GM21367 (cell line): ENCODE measurements at regions not wholly inside any gene's neighbourhood (a gene's known extent, or its start where the extent isn't known, plus 50 kb on each side); places are given as distances from the start of the nearest gene placed in this dataset.
"Not testable (repeated sequence)": the region's sequence is repeated elsewhere in the genome, so short reads cannot be mapped to it uniquely, and the experiment has no call there.

Experiments used
- ATAC-seq: cut with Tn5 transposase; IDR thresholded peaks from one replicate; pipeline ENCODE4 v1.9.1; 2021; ENCODE audit not compliant: unreplicated experiment

GRCh38 chr9:113739605-113740507 is 136.3 kb upstream of the ZNF618 start:
- ATAC-seq: not testable (repeated sequence)

GRCh38 chr9:113740508-113741500 is 135.3 kb upstream of the ZNF618 start:
- not testable (repeated sequence) for ATAC-seq

DNA sequence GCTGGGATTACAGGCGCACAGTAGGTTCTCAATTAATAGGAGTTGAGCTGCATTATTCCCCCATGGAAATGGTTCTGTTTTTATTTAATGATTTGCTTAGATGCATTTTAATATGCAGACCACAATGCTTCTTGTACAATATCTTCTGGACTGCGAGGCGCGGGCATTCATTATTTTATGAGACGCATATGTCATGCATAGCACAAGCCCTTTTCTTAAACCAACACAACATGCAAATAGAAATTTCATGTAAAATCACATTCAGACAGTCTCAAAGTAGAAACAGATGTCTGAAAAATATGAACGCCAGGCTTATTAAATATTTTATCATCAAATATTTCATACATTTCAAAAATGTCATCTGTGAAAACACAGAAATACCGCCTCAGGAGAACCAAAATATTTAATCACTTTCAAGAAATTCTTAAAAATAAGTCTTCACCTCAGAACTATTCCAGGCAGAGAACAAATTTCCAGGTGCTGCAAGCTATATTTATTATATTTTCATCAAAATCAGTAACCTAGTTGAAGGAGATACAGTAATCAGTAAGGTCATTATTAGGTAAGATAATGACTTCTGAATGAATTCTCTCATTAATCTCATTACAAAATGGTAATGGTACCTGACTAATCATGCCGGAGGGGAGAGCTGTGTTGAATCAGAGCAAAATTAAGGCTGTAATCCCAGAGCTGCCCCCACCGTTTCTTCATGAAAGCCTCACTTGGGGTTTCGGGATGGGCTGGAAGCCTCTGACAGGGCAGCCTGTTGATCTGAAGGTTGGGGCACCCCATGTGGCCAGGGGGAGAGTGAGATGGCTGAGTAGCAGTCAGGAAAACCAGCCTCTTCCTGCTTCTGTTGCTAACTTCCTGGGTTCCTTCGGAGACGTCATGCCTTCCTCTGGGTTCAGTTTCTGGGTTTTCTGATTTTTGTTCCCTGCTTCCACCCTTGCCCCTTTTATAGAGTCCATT is 133.9 kb upstream of the ZNF618 start:
- no peak for ATAC-seq

DNA sequence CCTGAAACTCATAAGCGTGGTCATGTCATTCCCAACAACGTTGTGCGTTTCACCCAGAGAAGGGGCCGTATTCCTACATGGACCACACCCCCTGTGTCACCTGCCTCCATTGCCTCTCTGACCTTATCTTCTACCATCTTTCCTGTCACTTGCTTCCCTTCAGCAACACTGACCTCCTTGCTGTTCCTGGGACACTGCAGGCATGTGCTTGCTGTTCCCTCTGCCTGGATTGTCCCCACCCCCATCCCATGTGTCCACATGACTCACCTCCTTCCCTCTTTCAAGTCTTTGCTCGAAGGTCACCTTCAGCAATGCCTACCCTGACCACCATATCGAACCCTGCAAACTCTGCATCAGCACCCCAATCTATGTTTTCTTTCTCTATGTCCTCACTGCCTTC is 133.2 kb upstream of the ZNF618 start:
- no peak for ATAC-seq

DNA sequence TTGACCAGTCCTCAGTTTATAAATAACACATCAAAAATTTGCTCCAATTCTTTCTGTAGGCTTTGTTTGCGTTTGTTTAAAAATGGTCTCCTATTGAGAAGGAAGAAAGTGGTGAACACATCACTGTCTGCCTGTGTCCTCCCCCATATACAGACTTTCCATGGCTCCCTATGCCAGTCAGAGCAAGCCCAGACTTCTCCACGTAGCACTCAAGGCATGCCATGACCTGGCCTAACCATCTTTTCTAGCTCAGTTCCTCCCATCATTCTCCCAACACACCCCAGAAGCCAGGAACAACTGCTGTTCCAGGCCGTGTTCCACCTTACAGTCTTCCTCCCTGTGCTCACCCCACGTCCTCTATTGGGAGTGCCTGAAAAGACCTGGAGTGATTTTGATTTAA is 129.6 kb upstream of the ZNF618 start:
- no peak for ATAC-seq

DNA sequence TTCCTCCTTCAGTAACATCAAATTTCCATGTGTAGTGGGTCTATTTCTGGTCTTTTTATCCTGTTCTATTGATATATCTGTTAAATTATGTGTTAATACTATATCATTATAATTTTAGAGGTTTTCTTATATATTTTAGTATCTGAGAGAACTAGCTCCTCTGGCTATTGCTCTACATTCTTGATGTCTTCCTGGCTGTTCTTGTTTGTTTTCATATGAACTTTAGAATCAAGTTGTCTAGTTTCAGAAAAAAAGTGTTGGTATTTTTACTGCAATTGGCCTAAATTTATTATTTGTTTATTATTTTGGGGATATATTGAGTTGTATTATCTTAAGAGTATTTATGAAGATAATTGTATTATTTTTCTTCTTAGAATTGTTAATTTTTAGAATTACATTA is 128.0 kb upstream of the ZNF618 start:
- no peak for ATAC-seq

DNA sequence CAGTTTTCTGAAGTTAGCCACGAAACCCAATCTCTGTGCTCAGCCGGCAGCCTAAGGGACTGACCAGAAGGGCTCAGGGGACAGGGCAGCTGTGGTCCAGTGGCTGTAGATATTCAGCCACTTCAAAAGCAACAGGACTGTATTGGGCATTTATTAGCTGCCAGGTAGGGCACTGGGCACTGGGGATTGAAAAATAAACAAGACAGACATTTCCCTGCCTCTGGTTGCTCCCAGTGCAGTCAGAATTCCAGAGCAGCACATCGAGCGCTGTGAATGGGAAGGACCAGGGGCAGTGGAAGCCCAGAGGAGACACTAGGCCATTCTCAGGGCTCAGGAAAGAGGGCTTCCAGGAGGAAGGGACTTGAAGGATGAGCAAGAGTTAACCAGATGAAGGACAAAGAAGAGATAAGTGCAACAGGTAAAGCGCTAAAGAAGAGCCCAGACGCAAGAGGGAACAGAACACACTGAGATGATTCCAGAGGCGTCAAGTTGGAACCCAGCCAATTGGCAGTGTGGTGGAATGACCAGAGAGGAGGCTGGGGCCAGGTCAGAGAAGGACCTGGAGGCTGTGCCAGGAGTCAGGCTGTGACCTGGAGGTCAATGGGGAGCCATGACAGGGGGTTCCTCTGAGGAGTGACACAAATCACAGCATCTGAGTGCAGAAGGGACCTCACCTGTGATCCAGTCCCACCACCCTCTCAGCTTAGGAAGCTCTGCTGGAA is 122.5 kb upstream of the ZNF618 start:
- ATAC-seq: no peak

GRCh38 chr9:113754739-113755138 is 121.4 kb upstream of the ZNF618 start:
- no peak for ATAC-seq

GRCh38 chr9:113755433-113755832 is 120.7 kb upstream of the ZNF618 start:
- no peak for ATAC-seq

DNA sequence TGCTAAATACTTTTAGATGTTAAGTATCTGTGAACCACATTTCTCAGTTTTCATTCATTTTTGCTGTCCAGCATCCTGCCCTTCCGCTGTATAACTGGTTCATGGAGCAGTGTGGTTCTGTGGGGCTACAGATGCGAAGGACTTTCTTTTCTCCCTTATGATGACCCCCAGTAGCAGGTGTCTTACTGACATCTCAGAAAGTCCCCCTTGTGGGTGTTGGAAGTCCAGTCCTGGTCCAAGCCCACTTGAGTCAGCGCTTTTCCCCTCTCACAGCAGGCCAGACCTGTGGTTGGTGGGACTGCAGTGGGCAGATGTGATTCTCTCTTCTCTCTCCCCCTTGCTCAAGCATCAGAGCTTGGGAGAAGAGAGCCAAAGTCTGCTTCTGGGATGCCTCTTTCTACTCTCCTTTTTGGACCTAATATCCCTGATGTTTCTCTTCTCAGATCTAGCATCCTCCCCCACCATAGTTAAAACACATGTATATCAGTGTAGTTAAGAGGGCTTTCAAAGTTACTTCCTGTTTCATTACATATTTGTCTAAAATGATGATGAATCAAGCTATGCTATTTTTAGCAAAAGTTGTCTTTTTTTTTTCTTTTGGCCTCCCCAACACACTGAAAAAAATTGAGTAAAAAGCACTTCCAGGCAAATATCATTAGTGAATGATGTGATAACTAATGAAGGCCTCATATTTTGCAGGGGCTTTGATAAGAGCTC is 119.5 kb upstream of the ZNF618 start:
- no peak for ATAC-seq

DNA sequence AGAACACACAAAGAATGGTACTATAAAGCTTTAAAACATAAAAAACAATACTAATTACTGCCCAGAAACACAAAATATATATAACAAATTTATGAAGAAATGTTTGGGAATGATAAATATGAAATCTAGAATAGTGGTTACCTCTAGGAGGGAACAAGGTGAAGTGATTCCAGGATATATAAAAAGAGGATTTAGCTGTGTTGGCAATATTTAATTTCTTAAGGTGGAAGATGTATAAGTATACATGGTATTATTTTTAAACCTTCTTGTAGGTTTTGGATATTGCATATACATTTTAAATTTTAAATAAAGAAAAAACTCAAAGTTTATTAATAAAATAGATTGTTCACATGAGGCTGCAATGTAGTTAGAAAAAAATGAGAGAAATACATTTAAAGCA is 112.7 kb upstream of the ZNF618 start:
- ATAC-seq: no peak

DNA sequence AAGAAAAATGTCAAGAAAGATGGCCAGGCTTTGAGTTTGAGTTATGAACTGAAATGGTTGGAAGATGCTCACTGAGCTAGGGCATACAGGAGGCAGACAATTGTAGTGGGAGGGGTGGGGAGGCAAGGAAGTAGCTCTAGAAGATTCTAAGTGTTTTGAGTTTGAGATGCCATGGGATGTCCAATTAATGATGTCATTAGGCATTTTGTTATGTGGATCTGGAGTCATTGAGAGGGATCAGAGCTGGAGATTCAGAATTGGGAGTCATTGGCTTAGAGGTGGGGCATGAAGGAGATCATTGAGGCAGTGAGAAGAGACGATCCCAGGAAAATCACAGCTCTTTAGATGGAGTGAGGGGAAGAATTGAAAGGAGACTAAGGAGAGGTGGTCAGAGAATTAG is 111.5 kb upstream of the ZNF618 start:
- no peak for ATAC-seq

DNA sequence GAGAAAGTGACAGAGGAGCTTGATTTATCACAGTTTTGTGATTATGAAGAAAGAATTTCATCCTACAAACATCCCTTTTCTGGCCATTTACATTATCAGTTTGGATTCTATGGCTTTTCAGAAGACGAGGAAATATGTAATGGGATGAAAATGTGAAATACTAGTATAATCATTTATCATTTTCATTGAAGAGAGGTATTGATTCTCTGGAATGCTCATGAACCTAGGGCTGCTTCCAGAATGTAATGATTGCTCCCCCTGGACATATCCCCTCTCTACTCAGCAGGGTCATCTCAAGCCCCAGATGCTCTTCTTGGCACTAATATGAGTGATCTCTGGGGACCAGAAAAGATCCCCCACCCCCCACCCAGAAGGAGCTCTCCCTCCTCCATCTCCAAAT is 106.7 kb upstream of the ZNF618 start:
- ATAC-seq: no peak

- no peak for ATAC-seq
Observed at GRCh38 chr9:113770396-113770795, 105.7 kb upstream of the ZNF618 start.

- ATAC-seq: no peak
Observed at GRCh38 chr9:113771199-113771598, 104.9 kb upstream of the ZNF618 start.

- no peak for ATAC-seq
Observed at GRCh38 chr9:113772121-113772810, 103.8 kb upstream of the ZNF618 start.

- ATAC-seq: no peak
Observed at GRCh38 chr9:113774963-113775362, 101.1 kb upstream of the ZNF618 start.

- no peak for ATAC-seq
Observed at GRCh38 chr9:113775749-113776148, 100.4 kb upstream of the ZNF618 start.

DNA sequence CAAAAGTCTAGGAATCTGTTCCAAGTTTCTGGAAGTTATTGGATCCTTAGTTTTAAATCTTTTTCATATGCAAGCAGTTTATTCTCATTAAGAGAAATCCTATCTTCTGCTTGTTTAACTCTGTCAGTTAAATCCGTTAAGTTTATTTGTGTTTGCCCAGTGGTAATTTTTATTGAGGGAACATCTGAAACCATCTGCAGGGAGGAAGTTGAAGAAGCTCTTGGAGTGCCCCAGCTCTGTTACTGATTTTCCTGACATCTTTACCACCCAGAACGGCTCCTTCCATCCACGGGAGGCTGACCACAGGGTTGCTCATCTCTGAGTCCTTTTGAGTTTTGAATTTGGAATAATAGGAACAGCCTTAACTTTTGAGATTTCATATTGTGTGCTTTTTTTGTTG is 99.9 kb upstream of the ZNF618 start:
- no peak for ATAC-seq
